IPS DF 6.9 (cell line): ENCODE measurements at regions not wholly inside any gene's neighbourhood (a gene's known extent, or its start where the extent isn't known, plus 50 kb on each side); places are given as distances from the start of the nearest gene placed in this dataset.
"Not testable (repeated sequence)": the region's sequence is repeated elsewhere in the genome, so short reads cannot be mapped to it uniquely, and the experiment has no call there.

Source experiments
- DNase-seq: peaks from one replicate; pipeline ENCODE4 v3.0.0-alpha.2; 2013; ENCODE audit warnings: low read depth, low spot score
- H3K27ac ChIP-seq: one replicate; pipeline ENCODE4 v1.5.1; 2013; ENCODE audit warnings: low read length, control low read depth
- H3K27me3 ChIP-seq: 2 replicates; pipeline ENCODE4 v1.6.1; 2013; ENCODE audit warnings: mild to moderate bottlenecking, low read length; ENCODE audit not compliant: control insufficient read depth, insufficient read depth
- H3K36me3 ChIP-seq: 2 replicates; pipeline ENCODE4 v1.6.1; 2013; ENCODE audit warnings: low read length; ENCODE audit not compliant: control insufficient read depth, insufficient read depth
- H3K4me1 ChIP-seq: 2 replicates; pipeline ENCODE4 v1.6.1; 2013; ENCODE audit warnings: low read length; ENCODE audit not compliant: control insufficient read depth, insufficient read depth
- H3K4me3 ChIP-seq: 2 replicates; pipeline ENCODE4 v1.5.1; 2013; ENCODE audit warnings: mild to moderate bottlenecking, low read length
- H3K9me3 ChIP-seq: 2 replicates; pipeline ENCODE4 v1.6.1; 2013; ENCODE audit warnings: low read length, inconsistent platforms; ENCODE audit not compliant: control insufficient read depth, insufficient read depth
- WGBS: extraction: QIAGEN DNeasy Blood & Tissue Kit; methylation state at CpG from one replicate; pipeline ENCODE4 v1.1.7; 2013; ENCODE audit warnings: mixed read lengths, missing lambda C conversion rate; ENCODE audit not compliant: insufficient read length, insufficient coverage; 5-methylcytosine and 5-hydroxymethylcytosine counted together

GRCh38 chr10:123371626-123372025 lies 217.4 kb downstream of the BUB3 start:
- not testable (repeated sequence) for H3K4me1 ChIP-seq, H3K36me3 ChIP-seq, H3K4me3 ChIP-seq, H3K9me3 ChIP-seq, H3K27me3 ChIP-seq, DNase-seq, H3K27ac ChIP-seq
- no CpG with 5 or more reads among the region's 2 CpGs for WGBS

GRCh38 chr10:123373591-123373990 lies 219.4 kb downstream of the BUB3 start:
- no peaks in the 10 kb centered on the region for H3K9me3 ChIP-seq
- no peaks in the 10 kb centered on the region for H3K36me3 ChIP-seq
- H3K4me1 ChIP-seq = no peaks in the 10 kb centered on the region
- no CpG with 5 or more reads among the region's 6 CpGs for WGBS
- DNase-seq = no peak
- H3K4me3 ChIP-seq = no peak overlapping the region
- H3K27ac ChIP-seq = no peak overlapping the region
- no peaks in the 10 kb centered on the region for H3K27me3 ChIP-seq

- Histone ChIP-seq H3K27me3 (no peaks in the 10 kb centered on the region), H3K4me3 (no peak overlapping the region), H3K27ac (no peak overlapping the region), H3K4me1 (no peaks in the 10 kb centered on the region), H3K9me3 (no peaks in the 10 kb centered on the region), H3K36me3 (no peaks in the 10 kb centered on the region)
- DNase-seq = no peak
- no CpG with 5 or more reads among the region's 3 CpGs for WGBS
Observed at GRCh38 chr10:123375097-123375496, 220.9 kb downstream of the BUB3 start.

- Histone ChIP-seq H3K9me3 (no peaks in the 10 kb centered on the region), H3K36me3 (no peaks in the 10 kb centered on the region), H3K4me3 (no peak overlapping the region), H3K27me3 (no peaks in the 10 kb centered on the region), H3K27ac (no peak overlapping the region), H3K4me1 (no peaks in the 10 kb centered on the region)
- no peak for DNase-seq
- no CpG with 5 or more reads among the region's 1 CpG for WGBS
Observed at GRCh38 chr10:123375738-123376137, 221.5 kb downstream of the BUB3 start.

- Histone ChIP-seq H3K27me3 (no peaks in the 10 kb centered on the region), H3K4me3 (no peak overlapping the region), H3K9me3 (no peaks in the 10 kb centered on the region), H3K4me1 (no peaks in the 10 kb centered on the region), H3K36me3 (no peaks in the 10 kb centered on the region), H3K27ac (no peak overlapping the region)
- WGBS = no CpG with 5 or more reads among the region's 8 CpGs
- DNase-seq = no peak
Observed at GRCh38 chr10:123377883-123378282, 223.7 kb downstream of the BUB3 start.

- Histone ChIP-seq H3K4me1 (no peaks in the 10 kb centered on the region), H3K27me3 (no peaks in the 10 kb centered on the region), H3K9me3 (no peaks in the 10 kb centered on the region), H3K27ac (no peak overlapping the region), H3K36me3 (no peaks in the 10 kb centered on the region), H3K4me3 (no peak overlapping the region)
- no peak for DNase-seq
- WGBS = no CpG with 5 or more reads among the region's 2 CpGs
Observed at GRCh38 chr10:123378302-123378701, 224.1 kb downstream of the BUB3 start.

GRCh38 chr10:123379156-123379555 lies 225.0 kb downstream of the BUB3 start:
- Histone ChIP-seq H3K27ac (no peak overlapping the region), H3K27me3 (no peaks in the 10 kb centered on the region), H3K9me3 (no peaks in the 10 kb centered on the region), H3K36me3 (no peaks in the 10 kb centered on the region), H3K4me3 (no peak overlapping the region), H3K4me1 (no peaks in the 10 kb centered on the region)
- WGBS = no CpG with 5 or more reads among the region's 5 CpGs
- no peak for DNase-seq

- no peak overlapping the region for H3K4me3 ChIP-seq
- H3K36me3 ChIP-seq = no peaks in the 10 kb centered on the region
- H3K9me3 ChIP-seq = no peaks in the 10 kb centered on the region
- H3K27ac ChIP-seq = no peak overlapping the region
- DNase-seq = no peak
- H3K4me1 ChIP-seq = no peaks in the 10 kb centered on the region
- H3K27me3 ChIP-seq = no peaks in the 10 kb centered on the region
- no CpG with 5 or more reads among the region's 7 CpGs for WGBS
Observed at GRCh38 chr10:123380491-123381085, 226.4 kb downstream of the BUB3 start.

- no peaks in the 10 kb centered on the region for H3K9me3 ChIP-seq
- H3K27ac ChIP-seq = no peak overlapping the region
- no peak overlapping the region for H3K4me3 ChIP-seq
- H3K4me1 ChIP-seq = no peaks in the 10 kb centered on the region
- WGBS = no CpG with 5 or more reads among the region's 5 CpGs
- DNase-seq = no peak
- H3K36me3 ChIP-seq = no peaks in the 10 kb centered on the region
- H3K27me3 ChIP-seq = no peaks in the 10 kb centered on the region
Observed at GRCh38 chr10:123381224-123381623, 227.0 kb downstream of the BUB3 start.

- no CpG with 5 or more reads among the region's 4 CpGs for WGBS
- H3K9me3 ChIP-seq = no peaks in the 10 kb centered on the region
- H3K27me3 ChIP-seq = no peaks in the 10 kb centered on the region
- DNase-seq = no peak
- H3K27ac ChIP-seq = no peak overlapping the region
- no peaks in the 10 kb centered on the region for H3K36me3 ChIP-seq
- no peak overlapping the region for H3K4me3 ChIP-seq
- no peaks in the 10 kb centered on the region for H3K4me1 ChIP-seq
Observed at GRCh38 chr10:123382491-123382890, 228.3 kb downstream of the BUB3 start.

GRCh38 chr10:123385508-123386080 lies 231.4 kb downstream of the BUB3 start:
- Histone ChIP-seq H3K27me3 (no peaks in the 10 kb centered on the region), H3K4me3 (no peak overlapping the region), H3K36me3 (no peaks in the 10 kb centered on the region), H3K9me3 (no peaks in the 10 kb centered on the region), H3K4me1 (no peaks in the 10 kb centered on the region), H3K27ac (no peak overlapping the region)
- no peak for DNase-seq
- WGBS = no CpG with 5 or more reads among the region's 2 CpGs
